ENCODE measurements at regions not wholly inside any gene's neighbourhood (a gene's known extent, or its start where the extent isn't known, plus 50 kb on each side); places are given as distances from the start of the nearest gene placed in this dataset.

DNA sequence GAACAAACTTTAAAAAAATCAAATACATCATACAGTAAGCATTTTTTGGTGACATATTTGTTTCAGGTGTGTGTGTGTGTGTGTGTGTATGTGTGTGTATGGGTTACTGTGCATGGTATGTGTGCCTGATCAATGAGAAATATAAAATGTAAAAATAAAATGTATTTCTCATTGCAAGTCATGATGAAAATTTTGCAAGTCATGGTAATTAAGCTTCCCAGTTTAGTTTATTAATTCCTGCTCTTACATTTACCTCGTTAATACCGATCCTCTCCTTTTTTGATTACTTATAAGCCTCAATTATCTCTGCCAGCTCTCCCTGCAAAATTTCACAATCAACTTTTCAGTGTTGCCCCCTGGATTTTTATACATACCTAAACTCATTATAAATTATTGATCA is 114.6 kb upstream of the ADGRL3 start:
- Mint-ChIP-seq H3K4me3 (no peak overlapping the region), H3K36me3 (ENCODE audit: low read depth) (no peaks in the 10 kb centered on the region), H3K27ac (no peak overlapping the region), H3K27me3 (ENCODE audit: insufficient read depth) (no peaks in the 10 kb centered on the region), H3K9me3 (peaks cover 15% of the 10 kb centered on the region), H3K4me1 (ENCODE audit: low read depth) (no peaks in the 10 kb centered on the region)
- intact Hi-C loops (cut with micrococcal nuclease), result no loop called here
- no peak for DNase-seq (ENCODE audit: low spot score)

DNA sequence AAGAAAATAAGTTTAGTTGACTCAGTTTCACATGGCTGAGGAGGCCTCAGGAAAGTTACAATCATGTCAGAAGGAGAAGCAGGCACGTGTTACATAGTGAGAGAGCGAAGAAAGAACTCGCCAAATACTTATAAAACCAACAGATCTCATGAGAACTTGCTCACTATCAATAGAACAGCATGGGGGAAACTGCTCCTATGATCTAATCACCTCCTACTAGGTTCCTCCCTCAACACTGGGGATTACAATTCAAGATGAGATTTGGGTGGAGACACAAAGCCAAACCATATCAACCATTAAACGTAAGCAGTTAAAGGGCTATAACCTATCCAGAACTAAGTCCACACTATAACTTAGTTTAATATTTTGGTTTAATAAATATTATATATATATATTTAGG is 113.8 kb upstream of the ADGRL3 start:
- intact Hi-C loops (cut with micrococcal nuclease), result no loop called here
- peaks cover 15% of the 10 kb centered on the region for H3K9me3 Mint-ChIP-seq
- DNase-seq (ENCODE audit: low spot score), result no peak
- H3K4me1 Mint-ChIP-seq (ENCODE audit: low read depth), result no peaks in the 10 kb centered on the region
- no peak overlapping the region for H3K4me3 Mint-ChIP-seq
- H3K27ac Mint-ChIP-seq, result no peak overlapping the region
- H3K36me3 Mint-ChIP-seq (ENCODE audit: low read depth), result no peaks in the 10 kb centered on the region
- H3K27me3 Mint-ChIP-seq (ENCODE audit: insufficient read depth), result no peaks in the 10 kb centered on the region

DNA sequence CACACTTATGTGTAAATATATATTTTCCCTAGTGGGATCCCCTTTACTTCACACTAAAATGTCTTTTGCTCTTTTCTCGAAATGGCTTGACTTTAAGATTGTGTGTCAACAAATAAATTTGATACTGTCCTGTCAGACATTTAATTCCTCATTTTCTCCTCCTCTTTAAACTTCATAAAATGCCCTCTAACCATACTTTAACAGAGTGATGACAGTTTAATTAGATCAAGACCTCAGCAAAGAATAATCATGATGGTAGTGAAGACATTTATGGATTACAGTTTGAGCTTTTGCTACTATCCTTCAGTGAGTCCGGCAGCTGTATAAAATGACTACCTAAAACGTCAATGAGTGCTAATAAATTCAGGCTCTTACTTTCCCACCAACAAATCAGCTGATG is 113.1 kb upstream of the ADGRL3 start:
- H3K27me3 Mint-ChIP-seq (ENCODE audit: insufficient read depth), result no peaks in the 10 kb centered on the region
- no peak overlapping the region for H3K27ac Mint-ChIP-seq
- no peaks in the 10 kb centered on the region for H3K4me1 Mint-ChIP-seq (ENCODE audit: low read depth)
- no peak for DNase-seq (ENCODE audit: low spot score)
- H3K9me3 Mint-ChIP-seq, result peaks cover 15% of the 10 kb centered on the region
- intact Hi-C loops (cut with micrococcal nuclease), result no loop called here
- H3K4me3 Mint-ChIP-seq, result no peak overlapping the region
- no peaks in the 10 kb centered on the region for H3K36me3 Mint-ChIP-seq (ENCODE audit: low read depth)

DNA sequence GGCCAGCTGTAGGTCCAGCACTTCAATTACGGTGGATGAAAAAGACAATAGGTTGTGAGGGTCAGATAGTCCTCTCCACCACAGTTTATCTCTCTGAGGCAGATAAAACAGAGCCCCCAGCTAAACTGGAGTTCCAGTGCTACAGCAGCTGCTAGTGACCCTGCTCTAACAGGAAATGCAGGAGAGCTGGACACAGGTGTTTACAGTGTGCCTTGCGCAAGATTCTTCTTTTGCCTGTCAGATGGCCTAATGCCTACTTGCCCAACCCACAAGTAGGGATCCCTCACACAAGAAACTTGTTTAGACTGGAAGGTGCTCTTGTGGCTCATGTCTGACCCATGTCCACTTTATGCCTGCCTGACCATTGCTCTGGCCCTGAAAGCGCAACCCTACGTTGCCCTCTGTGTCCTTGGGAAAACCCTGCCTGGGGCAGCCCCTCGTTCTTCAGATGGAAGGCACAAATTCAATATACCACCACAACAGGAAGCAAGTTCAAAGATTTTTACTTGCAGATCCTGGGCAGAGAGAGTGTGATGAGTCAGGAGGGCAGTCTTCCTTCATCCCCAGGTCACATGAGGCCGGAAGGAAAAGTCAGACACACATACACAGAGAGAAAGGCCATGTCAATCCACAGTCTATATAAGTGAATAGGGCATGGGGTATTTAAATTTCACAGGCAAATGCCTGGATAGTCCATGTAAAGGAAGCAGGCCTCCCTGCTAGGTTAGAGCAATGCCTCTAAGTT is 105.1 kb upstream of the ADGRL3 start:
- no peaks in the 10 kb centered on the region for H3K4me1 Mint-ChIP-seq (ENCODE audit: low read depth)

DNA sequence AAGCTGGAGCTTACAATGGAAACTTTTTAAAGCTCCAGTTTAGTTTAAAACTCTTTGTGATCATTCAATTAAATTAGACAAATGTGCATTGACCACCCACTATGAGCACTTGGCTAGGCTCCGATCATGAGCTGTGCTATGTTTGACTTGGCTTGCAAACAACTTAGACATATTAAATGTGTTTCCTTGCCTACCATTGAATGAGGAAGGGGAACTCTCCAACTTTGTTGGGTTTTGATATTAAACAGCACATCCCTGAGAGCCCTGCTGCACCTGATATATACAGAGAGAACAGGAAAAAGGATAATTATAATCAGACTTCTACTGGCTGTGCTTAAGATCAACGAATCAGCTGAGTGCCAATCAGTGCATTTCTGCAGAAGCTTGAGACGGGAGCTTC is 71.4 kb upstream of the ADGRL3 start:
- Mint-ChIP-seq H3K27ac (no peak overlapping the region), H3K9me3 (peaks cover 5% of the 10 kb centered on the region), H3K4me3 (no peak overlapping the region), H3K4me1 (ENCODE audit: low read depth) (no peaks in the 10 kb centered on the region), H3K27me3 (ENCODE audit: insufficient read depth) (no peaks in the 10 kb centered on the region), H3K36me3 (ENCODE audit: low read depth) (no peaks in the 10 kb centered on the region)
- no peak for DNase-seq (ENCODE audit: low spot score)
- intact Hi-C loops (cut with micrococcal nuclease), result no loop called here

More for the DNA sequence above, 105.1 kb upstream of the ADGRL3 start:
- Mint-ChIP-seq H3K27me3 (ENCODE audit: insufficient read depth) (no peaks in the 10 kb centered on the region), H3K4me3 (no peak overlapping the region), H3K36me3 (ENCODE audit: low read depth) (no peaks in the 10 kb centered on the region), H3K9me3 (peaks cover 4% of the 10 kb centered on the region), H3K27ac (no peak overlapping the region)
- intact Hi-C loops (cut with micrococcal nuclease), result no loop called here
- no peak for DNase-seq (ENCODE audit: low spot score)

DNA sequence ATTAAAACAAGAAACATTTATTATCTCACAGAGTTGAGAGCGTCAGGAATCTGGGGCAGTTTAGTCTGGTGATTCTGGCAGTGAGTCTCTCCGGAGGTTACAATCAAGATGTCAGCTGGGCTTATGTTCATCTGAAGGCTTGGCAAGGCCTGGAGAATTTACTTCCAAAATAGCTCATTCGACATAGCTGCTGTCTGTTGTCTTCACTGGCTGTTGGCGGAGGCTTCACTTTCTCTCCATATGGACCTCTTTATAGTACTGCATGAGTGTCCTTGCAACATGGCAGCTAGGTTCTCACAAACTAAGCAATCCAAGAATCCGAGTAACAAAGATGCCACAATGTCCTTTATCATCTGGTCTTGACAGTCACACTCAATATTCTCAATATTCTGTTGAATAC is 70.2 kb upstream of the ADGRL3 start:
- Mint-ChIP-seq H3K27ac (no peak overlapping the region), H3K4me1 (ENCODE audit: low read depth) (no peaks in the 10 kb centered on the region), H3K36me3 (ENCODE audit: low read depth) (no peaks in the 10 kb centered on the region), H3K9me3 (peaks cover 15% of the 10 kb centered on the region), H3K4me3 (no peak overlapping the region), H3K27me3 (ENCODE audit: insufficient read depth) (no peaks in the 10 kb centered on the region)
- DNase-seq (ENCODE audit: low spot score), result no peak
- intact Hi-C loops (cut with micrococcal nuclease), result no loop called here

DNA sequence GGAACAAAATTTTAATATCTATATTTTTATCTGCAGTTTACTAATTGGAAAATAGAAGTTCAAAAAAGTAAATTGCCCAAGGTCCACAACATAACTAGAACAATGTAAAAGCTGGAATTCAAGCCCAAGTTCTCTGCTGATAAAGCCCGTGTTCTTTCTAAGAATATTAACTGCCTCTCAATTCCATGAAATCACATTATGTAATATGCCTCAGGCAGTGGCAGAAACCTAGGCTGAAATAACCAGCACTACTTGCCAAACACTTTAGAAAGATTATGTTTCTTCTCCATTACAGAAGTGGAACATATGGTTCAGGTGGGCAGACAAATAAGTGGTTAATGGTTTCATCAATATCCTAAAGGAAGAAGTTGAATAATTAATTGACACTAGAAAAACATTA is 56.7 kb upstream of the ADGRL3 start:
- H3K4me3 Mint-ChIP-seq, result no peak overlapping the region
- H3K4me1 Mint-ChIP-seq (ENCODE audit: low read depth), result no peaks in the 10 kb centered on the region
- H3K27me3 Mint-ChIP-seq (ENCODE audit: insufficient read depth), result no peaks in the 10 kb centered on the region
- no peak for DNase-seq (ENCODE audit: low spot score)
- intact Hi-C loops (cut with micrococcal nuclease), result no loop called here
- no peak overlapping the region for H3K27ac Mint-ChIP-seq
- H3K9me3 Mint-ChIP-seq, result no peaks in the 10 kb centered on the region
- H3K36me3 Mint-ChIP-seq (ENCODE audit: low read depth), result no peaks in the 10 kb centered on the region

DNA sequence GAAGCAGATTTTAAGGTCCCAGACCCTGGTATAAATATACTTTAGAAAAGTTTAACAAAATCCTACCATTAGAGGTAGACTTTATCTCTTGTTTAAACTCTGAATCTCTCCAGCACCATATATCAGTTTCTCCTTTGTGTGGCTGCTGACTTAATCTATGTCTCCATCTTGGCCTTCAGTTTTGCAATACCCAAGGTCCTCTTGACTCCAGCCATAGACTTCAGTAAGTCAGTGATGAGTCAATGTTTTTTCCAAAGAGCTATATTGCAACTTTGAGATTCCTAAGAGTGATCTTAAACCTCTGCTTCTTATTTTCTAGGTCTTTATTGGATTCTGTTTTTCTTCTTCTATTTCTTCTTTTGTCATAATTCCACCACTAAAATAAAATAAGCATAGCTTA is 50.8 kb upstream of the ADGRL3 start:
- Mint-ChIP-seq H3K27ac (no peak overlapping the region), H3K9me3 (peaks cover 5% of the 10 kb centered on the region), H3K27me3 (ENCODE audit: insufficient read depth) (no peaks in the 10 kb centered on the region), H3K36me3 (ENCODE audit: low read depth) (no peaks in the 10 kb centered on the region), H3K4me1 (ENCODE audit: low read depth) (no peaks in the 10 kb centered on the region), H3K4me3 (no peak overlapping the region)
- DNase-seq (ENCODE audit: low spot score), result no peak
- intact Hi-C loops (cut with micrococcal nuclease), result no loop called here

All from activated T-helper 1 cell treated with anti-CD3 and anti-CD28 coated beads, Interleukin-12 subunit alpha, Interleukin-12 subunit beta, Interleukin-2, Interleukin-4 antibody, amounts not matched to agents 30 ng/mL and 10 ng/mL and 1 ng/mL, durations not matched to agents 14 hours and 24 hours and 36 hours (primary cell).